Psoas muscle (tissue), 7 donors: ENCODE measurements at regions not wholly inside any gene's neighbourhood (a gene's known extent, or its start where the extent isn't known, plus 50 kb on each side); places are given as distances from the start of the nearest gene placed in this dataset.

ENCODE experiments used
- ATAC-seq, 4 donors: fragments of 200-7000 bp; cut with Tn5 transposase; one replicate each; pipeline ENCODE4 v1.9.1; 2020; ENCODE audit warnings: moderate library complexity in 3 of 4, mild to moderate bottlenecking in 2 of 4
- DNase-seq, 2 donors: peaks; one replicate each; pipeline ENCODE4 v3.0.0-alpha.2; 2020
- H3K27ac ChIP-seq: fragments of 200-600 bp; one replicate; pipeline ENCODE4 v1.8.0; 2022
- H3K27me3 ChIP-seq, 3 donors: fragments of 200-600 bp in 1 of 3; one replicate each; pipeline versions ENCODE4 v1.6.1 to v1.8.0; 2013 to 2022; ENCODE audit warnings: low read length in 2 of 3, mild to moderate bottlenecking in 2 of 3, moderate library complexity in 1 of 3; ENCODE audit not compliant: insufficient read depth in 3 of 3
- H3K36me3 ChIP-seq, 2 donors: fragments of 200-600 bp in 1 of 2; one replicate each; pipeline versions ENCODE4 v1.6.1 to v1.8.0; 2013 to 2022; ENCODE audit warnings: low read depth in 1 of 2, mild to moderate bottlenecking in 1 of 2, moderate library complexity in 1 of 2; ENCODE audit not compliant: insufficient read depth in 1 of 2
- H3K4me1 ChIP-seq: fragments of 200-600 bp; one replicate; pipeline ENCODE4 v1.8.0; 2022
- H3K4me3 ChIP-seq: fragments of 200-600 bp; one replicate; pipeline ENCODE4 v1.8.0; 2022; ENCODE audit warnings: mild to moderate bottlenecking
- H3K9me3 ChIP-seq: fragments of 200-600 bp; one replicate; pipeline ENCODE4 v1.8.0; 2022
- CTCF ChIP-seq: fragments of 200-600 bp; IDR thresholded peaks from one replicate; pipeline ENCODE4 v1.8.0; 2022; ENCODE audit warnings: antibody characterized with exemption
- WGBS, 3 donors: extraction: QIAGEN DNeasy Blood & Tissue Kit; methylation state at CpG; one replicate each; pipeline versions ENCODE4 v1.1.6 to v1.1.7; 2013; 5-methylcytosine and 5-hydroxymethylcytosine counted together
- intact Hi-C, 2 donors: fragments of 100-400 bp; cut with DNase I; formaldehyde crosslinking; loops; one replicate each; pipeline versions ENCODE4 v1.11.0 to v1.14.2; 2022
- donor health status: healthy with polysubstance abuse.
- donor health status: DM: no; HTN: no; CAD: no; lungs with moderate emphysema.
- donor health status: Bipolar disorder and iron deficiency.
- donor health status: healthy.
- donor health status: DM: yes; HTN: yes; CAD: no.
- donor health status: DM: no; HTN: no; CAD: no.
- donor health status: DM: yes; HTN: yes; CAD: no.

DNA sequence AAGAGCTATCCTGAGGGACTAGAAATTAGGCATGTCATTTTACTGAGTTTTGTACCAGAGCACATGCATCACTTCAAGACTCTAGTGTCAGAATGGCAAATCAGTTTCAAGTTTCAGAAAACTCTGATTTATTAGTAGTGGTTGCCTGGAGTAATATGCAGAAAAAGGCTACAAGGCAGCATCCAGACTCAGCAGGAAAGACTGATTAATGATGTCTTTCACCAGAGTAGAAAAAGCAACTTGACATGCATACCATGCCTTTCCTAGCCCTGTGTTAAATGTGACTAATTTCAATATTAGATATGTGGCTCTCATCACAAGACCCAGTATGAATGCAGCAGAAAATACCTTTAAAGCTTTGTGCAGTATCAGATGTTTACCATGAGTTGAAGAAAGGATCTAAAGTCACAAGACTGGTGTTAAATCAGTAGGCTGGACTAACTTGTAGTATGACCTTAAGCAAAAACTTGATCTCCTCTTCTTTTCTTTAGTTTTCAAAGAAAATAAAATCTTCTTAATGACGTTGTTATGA lies 1251.2 kb upstream of the C9orf72 start:
- Histone ChIP-seq H3K36me3 (no peaks in the 10 kb centered on the region), H3K4me3 (no peak overlapping the region), H3K4me1 (no peaks in the 10 kb centered on the region), H3K27ac (no peak overlapping the region), H3K9me3 (no peaks in the 10 kb centered on the region), H3K27me3 (no peaks in the 10 kb centered on the region)
- no peak for DNase-seq
- no peak for TF ChIP-seq CTCF
- 22 to 28% (median 25%) methylated on average over 1 of the region's 1 CpG for WGBS, 3 donors
- intact Hi-C loops = no loop called here
- ATAC-seq = no peak

GRCh38 chr9:28832168-28832770 lies 1259.0 kb upstream of the C9orf72 start:
- 60 to 69% (median 63%) methylated on average over 3 of the region's 3 CpGs for WGBS, 3 donors
- no peaks in the 10 kb centered on the region for H3K9me3 ChIP-seq
- H3K27me3 ChIP-seq = no peaks in the 10 kb centered on the region
- no peaks in the 10 kb centered on the region for H3K36me3 ChIP-seq
- TF ChIP-seq CTCF = no peak
- intact Hi-C loops = no loop called here
- DNase-seq (no peak), ATAC-seq (no peak)
- H3K27ac ChIP-seq = no peak overlapping the region
- H3K4me1 ChIP-seq = no peaks in the 10 kb centered on the region
- no peak overlapping the region for H3K4me3 ChIP-seq

- Histone ChIP-seq H3K9me3 (no peaks in the 10 kb centered on the region), H3K36me3 (no peaks in the 10 kb centered on the region), H3K4me3 (no peak overlapping the region), H3K4me1 (no peaks in the 10 kb centered on the region), H3K27ac (no peak overlapping the region), H3K27me3 (no peaks in the 10 kb centered on the region)
- ATAC-seq = no peak
- no peak for DNase-seq
- no peak for TF ChIP-seq CTCF
- intact Hi-C loops = no loop called here
- WGBS, 3 donors = 70 to 81% (median 74%) methylated on average over 1 of the region's 1 CpG
These were observed 1260.9 kb upstream of the C9orf72 start for GRCh38 chr9:28834156-28834555.

- H3K4me1 ChIP-seq = no peaks in the 10 kb centered on the region
- no peak for TF ChIP-seq CTCF
- no peak for ATAC-seq
- no peak overlapping the region for H3K27ac ChIP-seq
- intact Hi-C loops = no loop called here
- H3K4me3 ChIP-seq = no peak overlapping the region
- H3K9me3 ChIP-seq = no peaks in the 10 kb centered on the region
- H3K27me3 ChIP-seq = no peaks in the 10 kb centered on the region
- H3K36me3 ChIP-seq = no peaks in the 10 kb centered on the region
- DNase-seq = no peak
- 82 to 87% (median 83%) methylated on average over 9 of the region's 9 CpGs for WGBS, 3 donors
These were observed 1266.6 kb upstream of the C9orf72 start for GRCh38 chr9:28839778-28840430.
